Right atrium auricular region (tissue), 2 donors: ENCODE measurements at regions not wholly inside any gene's neighbourhood (a gene's known extent, or its start where the extent isn't known, plus 50 kb on each side); places are given as distances from the start of the nearest gene placed in this dataset.

Experiments used
- DNase-seq: peaks from one replicate; pipeline ENCODE4 v3.0.0-alpha.2; 2019; ENCODE audit warnings: low spot score
- H3K27ac ChIP-seq, 2 donors: fragments of 200-600 bp; sonication (generic); 1 replicate in 1 of 2; 2 replicates in 1 of 2; pipeline ENCODE4 v1.5.1; 2016 to 2019
- H3K27me3 ChIP-seq, 2 donors: fragments of 200-600 bp; sonication (generic); one replicate each; pipeline versions ENCODE4 v1.5.1 to v1.6.0; 2017 to 2019
- H3K36me3 ChIP-seq: fragments of 200-600 bp; sonication (generic); one replicate; pipeline ENCODE4 v1.5.1; 2016
- H3K4me1 ChIP-seq, 2 donors: fragments of 200-600 bp; sonication (generic); one replicate each; pipeline versions ENCODE4 v1.5.1 to v1.6.0; 2017 to 2019
- H3K4me3 ChIP-seq, 2 donors: fragments of 200-600 bp; sonication (generic); 1 replicate in 1 of 2; 2 replicates in 1 of 2; pipeline ENCODE4 v1.5.1; 2017 to 2019; ENCODE audit warnings: mild to moderate bottlenecking in 1 of 2, moderate library complexity in 1 of 2
- H3K9me3 ChIP-seq, 2 donors: fragments of 200-600 bp; sonication (generic); one replicate each; pipeline ENCODE4 v1.5.1; 2019
- CTCF ChIP-seq, 2 donors: fragments of 200-600 bp; sonication (generic); IDR thresholded peaks; one replicate each; pipeline ENCODE4 v1.5.1; 2019; ENCODE audit warnings: antibody characterized with exemption in 2 of 2

DNA sequence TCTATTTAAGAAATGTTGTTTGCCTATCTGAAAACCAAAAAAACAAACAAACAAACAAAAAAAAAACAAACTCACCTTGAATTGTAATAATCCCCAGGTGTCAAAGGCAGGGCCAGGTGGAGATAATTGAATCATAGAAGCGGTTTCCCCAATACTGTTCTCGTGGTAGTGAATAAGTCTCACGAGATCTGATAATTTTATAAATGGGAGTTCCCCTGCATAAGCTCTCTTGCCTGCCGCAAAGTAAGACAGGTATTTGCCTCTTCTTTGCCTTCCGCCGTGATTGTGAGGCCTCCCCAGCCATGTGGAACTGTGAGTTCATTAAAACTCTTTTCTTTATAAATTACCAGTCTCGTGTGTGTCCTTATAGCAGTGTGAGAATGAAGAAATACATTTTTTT is 1180.7 kb upstream of the CRIM1 start:
- no peaks in the 10 kb centered on the region for H3K36me3 ChIP-seq
- TF ChIP-seq CTCF (IDR thresholded peaks at IDR 0.05) = no peak
- no peak overlapping the region for H3K4me3 ChIP-seq
- H3K4me1 ChIP-seq = no peaks in the 10 kb centered on the region
- no peaks in the 10 kb centered on the region for H3K27me3 ChIP-seq
- no peaks in the 10 kb centered on the region for H3K9me3 ChIP-seq
- no peak for DNase-seq
- H3K27ac ChIP-seq = no peak overlapping the region

DNA sequence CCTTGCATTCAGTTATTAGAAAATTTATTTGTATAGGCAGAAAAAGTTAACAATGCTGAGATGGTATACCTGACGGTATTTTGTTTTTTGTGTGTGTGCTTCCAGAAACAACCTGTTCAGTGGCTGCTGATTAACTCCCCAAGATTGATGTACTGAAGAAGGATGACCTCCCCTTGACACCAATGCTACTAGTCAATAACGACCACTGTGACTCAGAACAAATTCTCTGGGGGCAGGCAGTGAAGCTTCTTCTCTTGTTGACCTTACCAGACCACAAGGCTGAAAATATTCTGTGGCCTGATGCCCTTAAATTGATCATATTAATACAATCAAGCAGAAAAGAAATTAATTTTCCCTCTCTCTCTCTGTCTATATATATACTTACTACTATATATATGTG is 1182.9 kb upstream of the CRIM1 start:
- Histone ChIP-seq H3K9me3 (no peaks in the 10 kb centered on the region), H3K36me3 (no peaks in the 10 kb centered on the region), H3K27me3 (no peaks in the 10 kb centered on the region), H3K4me1 (no peaks in the 10 kb centered on the region), H3K27ac (no peak overlapping the region), H3K4me3 (no peak overlapping the region)
- DNase-seq = no peak
- TF ChIP-seq CTCF (IDR thresholded peaks at IDR 0.05) = no peak

GRCh38 chr2:35168351-35168750 is 1187.2 kb upstream of the CRIM1 start:
- H3K36me3 ChIP-seq = no peaks in the 10 kb centered on the region
- no peaks in the 10 kb centered on the region for H3K27me3 ChIP-seq
- TF ChIP-seq CTCF (IDR thresholded peaks at IDR 0.05) = no peak
- no peaks in the 10 kb centered on the region for H3K9me3 ChIP-seq
- no peaks in the 10 kb centered on the region for H3K4me1 ChIP-seq
- no peak overlapping the region for H3K27ac ChIP-seq
- no peak overlapping the region for H3K4me3 ChIP-seq
- DNase-seq = no peak

GRCh38 chr2:35163948-35164347 is 1191.6 kb upstream of the CRIM1 start:
- Histone ChIP-seq H3K4me3 (no peak overlapping the region), H3K4me1 (no peaks in the 10 kb centered on the region), H3K27ac (no peak overlapping the region), H3K27me3 (no peaks in the 10 kb centered on the region), H3K36me3 (no peaks in the 10 kb centered on the region), H3K9me3 (no peaks in the 10 kb centered on the region)
- TF ChIP-seq CTCF (IDR thresholded peaks at IDR 0.05) = no peak
- no peak for DNase-seq

DNA sequence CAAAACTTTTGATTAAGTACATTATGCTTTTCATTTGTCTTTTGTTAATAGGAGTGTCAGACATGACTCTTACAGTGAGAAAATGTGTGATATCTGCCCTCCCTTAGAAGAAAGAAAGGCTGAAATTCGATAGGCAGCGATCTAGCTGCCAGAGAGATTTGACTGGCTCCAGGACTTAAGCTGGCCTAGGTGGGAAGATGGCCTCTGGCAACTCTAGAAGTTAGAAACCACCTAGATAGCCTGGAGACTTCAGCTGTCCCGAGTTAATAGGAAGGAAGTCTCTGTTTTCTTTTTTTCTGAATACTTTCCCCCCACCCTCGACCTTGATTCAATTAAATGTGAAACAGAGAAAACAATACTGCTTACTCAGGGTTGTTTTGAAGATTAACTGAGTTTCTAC is 1194.7 kb upstream of the CRIM1 start:
- no peak for TF ChIP-seq CTCF (IDR thresholded peaks at IDR 0.05)
- H3K36me3 ChIP-seq = no peaks in the 10 kb centered on the region

DNA sequence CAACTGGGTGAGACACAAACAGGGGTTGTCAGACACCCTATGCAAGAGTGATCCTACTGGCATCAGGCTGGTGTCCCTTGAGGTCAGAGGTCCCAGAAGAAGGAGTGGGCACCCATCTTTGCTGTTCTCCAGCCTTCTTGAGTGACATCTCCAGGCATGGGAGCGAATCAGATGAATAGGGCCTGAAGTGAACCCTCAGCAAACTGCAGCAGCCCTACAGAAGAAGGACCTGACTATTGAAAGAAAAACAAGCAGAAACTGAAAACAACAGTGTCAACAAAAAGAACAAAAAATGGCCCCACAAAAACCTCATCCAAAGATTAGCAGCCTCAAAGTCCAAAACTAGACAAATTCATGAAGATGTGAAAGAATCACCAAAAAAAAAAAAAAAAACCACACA is 1229.7 kb upstream of the CRIM1 start:
- Histone ChIP-seq H3K4me1 (no peaks in the 10 kb centered on the region), H3K36me3 (no peaks in the 10 kb centered on the region), H3K27me3 (no peaks in the 10 kb centered on the region), H3K9me3 (no peaks in the 10 kb centered on the region), H3K4me3 (no peak overlapping the region), H3K27ac (no peak overlapping the region)
- TF ChIP-seq CTCF (IDR thresholded peaks at IDR 0.05) = no peak
- no peak for DNase-seq

More for the DNA sequence above, 1194.7 kb upstream of the CRIM1 start:
- H3K27ac ChIP-seq = no peak overlapping the region
- DNase-seq = no peak
- no peaks in the 10 kb centered on the region for H3K9me3 ChIP-seq
- H3K4me1 ChIP-seq = no peaks in the 10 kb centered on the region
- H3K4me3 ChIP-seq = no peak overlapping the region
- no peaks in the 10 kb centered on the region for H3K27me3 ChIP-seq
